ENCODE measurements at regions not wholly inside any gene's neighbourhood (a gene's known extent, or its start where the extent isn't known, plus 50 kb on each side); places are given as distances from the start of the nearest gene placed in this dataset.
A peak's percentile ranks its signal among the peaks of the same experiment; 100 is the strongest.

DNA sequence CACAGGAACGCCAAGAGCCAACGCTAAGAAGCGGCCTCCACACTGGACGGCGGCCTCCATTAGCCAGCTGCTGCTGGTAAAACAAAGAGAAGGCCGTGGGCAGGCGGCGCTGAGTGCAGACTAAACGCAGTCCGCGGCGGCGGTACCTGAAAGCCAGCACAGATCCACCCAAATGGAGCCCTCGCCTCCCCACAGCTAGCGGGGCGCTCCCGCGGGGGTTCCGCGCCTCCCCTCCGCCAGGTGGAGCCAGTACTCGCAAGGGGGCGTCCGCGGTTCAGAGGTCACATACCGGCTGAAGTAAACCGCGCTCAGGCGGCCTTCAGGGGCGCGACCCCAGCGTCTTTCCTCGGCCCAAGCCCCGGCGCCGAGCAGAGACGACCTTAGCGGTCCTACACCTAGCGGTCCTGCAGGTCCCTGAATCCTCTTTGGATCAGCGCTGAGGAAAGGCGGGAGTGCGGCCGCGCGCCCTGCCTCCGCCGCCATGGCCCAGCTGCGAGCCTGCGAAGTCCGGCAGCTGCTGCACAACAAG lies 293.1 kb upstream of the ERBB4 start:
- DNase-seq (peak in 1 of 3 donors; percentile 46), ATAC-seq (no peak)
- TF ChIP-seq, protein P1, sequence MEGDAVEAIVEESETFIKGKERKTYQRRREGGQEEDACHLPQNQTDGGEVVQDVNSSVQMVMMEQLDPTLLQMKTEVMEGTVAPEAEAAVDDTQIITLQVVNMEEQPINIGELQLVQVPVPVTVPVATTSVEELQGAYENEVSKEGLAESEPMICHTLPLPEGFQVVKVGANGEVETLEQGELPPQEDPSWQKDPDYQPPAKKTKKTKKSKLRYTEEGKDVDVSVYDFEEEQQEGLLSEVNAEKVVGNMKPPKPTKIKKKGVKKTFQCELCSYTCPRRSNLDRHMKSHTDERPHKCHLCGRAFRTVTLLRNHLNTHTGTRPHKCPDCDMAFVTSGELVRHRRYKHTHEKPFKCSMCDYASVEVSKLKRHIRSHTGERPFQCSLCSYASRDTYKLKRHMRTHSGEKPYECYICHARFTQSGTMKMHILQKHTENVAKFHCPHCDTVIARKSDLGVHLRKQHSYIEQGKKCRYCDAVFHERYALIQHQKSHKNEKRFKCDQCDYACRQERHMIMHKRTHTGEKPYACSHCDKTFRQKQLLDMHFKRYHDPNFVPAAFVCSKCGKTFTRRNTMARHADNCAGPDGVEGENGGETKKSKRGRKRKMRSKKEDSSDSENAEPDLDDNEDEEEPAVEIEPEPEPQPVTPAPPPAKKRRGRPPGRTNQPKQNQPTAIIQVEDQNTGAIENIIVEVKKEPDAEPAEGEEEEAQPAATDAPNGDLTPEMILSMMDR (IDR thresholded peaks at IDR 0.05), result no peak
- H3K36me3 ChIP-seq (ENCODE audit: low read depth), result no peaks in the 10 kb centered on the region
- intact Hi-C loops (cut with DNase I, micrococcal nuclease), result no loop called here
- H3K4me1 ChIP-seq (ENCODE audit: low read depth), result no peaks in the 10 kb centered on the region
- peaks cover 21% of the 10 kb centered on the region for H3K9me3 ChIP-seq
- H3K4me3 ChIP-seq, result no peak overlapping the region

DNA sequence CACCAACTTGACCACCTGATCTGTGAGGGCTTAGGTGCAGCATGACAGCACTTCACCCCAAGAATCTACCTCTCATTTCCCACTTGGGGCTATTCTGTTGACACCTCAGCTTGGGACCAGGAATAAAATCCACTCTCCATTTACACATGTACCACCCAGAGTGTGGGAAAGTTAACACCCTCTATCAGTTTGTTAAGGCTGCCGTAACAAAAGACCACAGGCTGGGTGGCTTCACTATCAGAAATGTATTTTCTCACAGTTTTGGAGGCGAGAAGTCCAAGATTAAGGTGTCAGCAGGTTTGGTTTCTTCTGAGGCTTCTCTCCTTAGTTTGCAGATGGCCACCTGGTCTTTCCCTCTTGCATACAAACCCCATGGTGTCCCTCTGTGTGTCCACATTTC lies 277.7 kb upstream of the ERBB4 start:
- ATAC-seq (no peak), DNase-seq (no peak)
- Histone ChIP-seq H3K4me1 (ENCODE audit: low read depth) (no peaks in the 10 kb centered on the region), H3K9me3 (no peaks in the 10 kb centered on the region), H3K4me3 (no peak overlapping the region), H3K36me3 (ENCODE audit: low read depth) (no peaks in the 10 kb centered on the region)
- intact Hi-C loops (cut with DNase I, micrococcal nuclease), result no loop called here
- TF ChIP-seq, protein P1 (IDR thresholded peaks at IDR 0.05), result no peak

DNA sequence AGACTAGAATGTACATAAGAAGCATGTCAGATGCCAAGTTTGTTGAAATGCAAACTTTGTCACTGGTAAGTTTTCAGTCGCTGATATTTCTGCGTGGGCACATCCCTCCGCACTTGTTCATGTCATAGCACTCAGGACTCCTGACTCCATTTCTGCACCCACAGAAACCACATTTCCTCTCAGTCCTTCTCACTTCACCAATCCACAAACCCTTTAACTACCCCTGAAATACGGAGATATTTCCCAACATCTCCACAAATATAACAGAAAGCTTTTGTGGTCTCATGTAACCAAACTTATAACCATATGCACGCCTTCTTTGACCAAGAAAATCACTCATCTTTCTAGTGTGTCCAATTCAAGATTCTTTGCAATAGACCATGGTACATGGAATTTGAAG lies 276.9 kb upstream of the ERBB4 start:
- Histone ChIP-seq H3K4me1 (ENCODE audit: low read depth) (no peaks in the 10 kb centered on the region), H3K9me3 (no peaks in the 10 kb centered on the region), H3K4me3 (no peak overlapping the region), H3K36me3 (ENCODE audit: low read depth) (no peaks in the 10 kb centered on the region)
- TF ChIP-seq, protein P1 (IDR thresholded peaks at IDR 0.05), result no peak
- no peak for DNase-seq
- intact Hi-C loops (cut with DNase I, micrococcal nuclease), result no loop called here
- no peak for ATAC-seq

DNA sequence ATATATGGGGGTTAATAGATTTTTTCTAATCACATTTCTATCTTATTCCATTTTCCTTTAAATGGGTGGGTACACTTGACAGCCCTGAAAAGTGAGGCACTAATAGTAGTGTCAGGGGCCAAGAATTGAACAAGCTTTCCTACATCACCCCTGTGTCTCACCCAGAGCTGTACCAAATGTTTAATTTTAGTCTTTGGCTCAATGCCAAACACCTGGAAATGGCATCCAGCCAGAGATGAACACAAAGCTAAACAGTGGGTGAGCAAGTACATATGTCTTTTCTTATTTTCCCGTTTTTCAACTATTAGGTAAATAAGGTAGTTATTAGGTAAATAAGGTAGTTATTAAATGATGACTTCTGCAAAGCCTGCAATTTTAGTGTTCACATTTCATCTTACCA lies 276.3 kb upstream of the ERBB4 start:
- no peak for DNase-seq
- no peaks in the 10 kb centered on the region for H3K9me3 ChIP-seq
- TF ChIP-seq, protein P1 (IDR thresholded peaks at IDR 0.05), result no peak
- H3K4me3 ChIP-seq, result no peak overlapping the region
- ATAC-seq, result no peak
- intact Hi-C loops (cut with DNase I, micrococcal nuclease), result no loop called here
- no peaks in the 10 kb centered on the region for H3K4me1 ChIP-seq (ENCODE audit: low read depth)
- H3K36me3 ChIP-seq (ENCODE audit: low read depth), result no peaks in the 10 kb centered on the region

DNA sequence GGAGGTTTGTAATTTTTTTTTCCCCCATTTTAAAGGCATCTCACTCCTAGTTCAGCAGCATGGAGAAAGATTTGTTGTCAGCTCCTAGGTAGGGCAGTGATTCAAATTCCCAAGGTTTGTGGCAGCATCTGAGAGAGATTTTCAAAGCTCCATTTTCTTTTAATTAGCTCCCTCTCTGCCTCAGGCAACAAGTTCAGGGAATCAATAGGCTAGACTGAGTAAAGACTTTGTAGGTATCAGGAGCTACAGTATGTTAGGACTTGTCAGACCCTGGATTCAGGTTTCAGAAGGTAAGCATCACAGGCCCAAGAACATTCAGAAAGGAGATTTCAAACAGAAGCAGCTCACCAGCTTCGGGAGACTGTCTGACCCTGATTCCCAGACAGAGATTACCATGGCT lies 273.3 kb upstream of the ERBB4 start:
- ATAC-seq, result no peak
- no peaks in the 10 kb centered on the region for H3K4me1 ChIP-seq (ENCODE audit: low read depth)
- TF ChIP-seq, protein P1 (IDR thresholded peaks at IDR 0.05), result no peak
- no peaks in the 10 kb centered on the region for H3K9me3 ChIP-seq
- DNase-seq, result no peak
- H3K4me3 ChIP-seq, result no peak overlapping the region
- no peaks in the 10 kb centered on the region for H3K36me3 ChIP-seq (ENCODE audit: low read depth)
- intact Hi-C loops (cut with DNase I, micrococcal nuclease), result no loop called here
